ENCODE measurements at regions not wholly inside any gene's neighbourhood (a gene's known extent, or its start where the extent isn't known, plus 50 kb on each side); places are given as distances from the start of the nearest gene placed in this dataset.

- DNase-seq (ENCODE audit: low spot score) = no peak
- POLR2A ChIA-PET (ENCODE audit: low non-redundant PET) = no interaction called here
- no peak for TF ChIP-seq CTCF (conservative IDR thresholded peaks at IDR 0.05; ENCODE audit: low read depth)
- CTCF ChIA-PET = no interaction called here
- H3K27ac ChIP-seq = no peak overlapping the region
Observed at GRCh38 chr13:63011996-63012395, 1596.3 kb upstream of the PCDH20 start.

GRCh38 chr13:63010072-63010658, 1594.5 kb upstream of the PCDH20 start:
- no peak overlapping the region for H3K27ac ChIP-seq
- no peak for DNase-seq (ENCODE audit: low spot score)
- POLR2A ChIA-PET (ENCODE audit: low non-redundant PET) = no interaction called here
- CTCF ChIA-PET = interaction anchor here (0.7 kb wide), 1 partner anchor 830 kb away, joined by 3 read pairs; no protein-coding TSS in a partner anchor
- no peak for TF ChIP-seq CTCF (conservative IDR thresholded peaks at IDR 0.05; ENCODE audit: low read depth)

GRCh38 chr13:63005625-63006024, 1590.0 kb upstream of the PCDH20 start:
- CTCF ChIA-PET = no interaction called here
- H3K27ac ChIP-seq = no peak overlapping the region

GRCh38 chr13:62997696-62998095, 1582.0 kb upstream of the PCDH20 start:
- H3K27ac ChIP-seq = no peak overlapping the region
- TF ChIP-seq CTCF (conservative IDR thresholded peaks at IDR 0.05; ENCODE audit: low read depth) = no peak
- no peak for DNase-seq (ENCODE audit: low spot score)
- ChIA-PET CTCF (no interaction called here), POLR2A (ENCODE audit: low non-redundant PET) (no interaction called here)

More at GRCh38 chr13:63005625-63006024, 1590.0 kb upstream of the PCDH20 start:
- no peak for TF ChIP-seq CTCF (conservative IDR thresholded peaks at IDR 0.05; ENCODE audit: low read depth)
- no peak for DNase-seq (ENCODE audit: low spot score)
- POLR2A ChIA-PET (ENCODE audit: low non-redundant PET) = no interaction called here

- no peak for TF ChIP-seq CTCF (conservative IDR thresholded peaks at IDR 0.05; ENCODE audit: low read depth)
- ChIA-PET POLR2A (ENCODE audit: low non-redundant PET) (no interaction called here), CTCF (no interaction called here)
- H3K27ac ChIP-seq = no peak overlapping the region
- DNase-seq (ENCODE audit: low spot score) = no peak
Observed at GRCh38 chr13:62997038-62997599, 1581.5 kb upstream of the PCDH20 start.

GRCh38 chr13:62973804-62974203, 1558.2 kb upstream of the PCDH20 start:
- CTCF ChIA-PET = no interaction called here
- POLR2A ChIA-PET (ENCODE audit: low non-redundant PET) = no interaction called here
- no peak for DNase-seq (ENCODE audit: low spot score)
- no peak for TF ChIP-seq CTCF (conservative IDR thresholded peaks at IDR 0.05; ENCODE audit: low read depth)
- no peak overlapping the region for H3K27ac ChIP-seq
